Endothelial cell of umbilical vein (primary cell): ENCODE measurements at regions not wholly inside any gene's neighbourhood (a gene's known extent, or its start where the extent isn't known, plus 50 kb on each side); places are given as distances from the start of the nearest gene placed in this dataset.

Source experiments
- EZH2 ChIP-seq: IDR thresholded peaks from 2 replicates; pipeline ENCODE4 v1.6.1; 2012; ENCODE audit warnings: borderline replicate concordance, low read depth, mild to moderate bottlenecking, moderate library complexity, low read length, inconsistent platforms; ENCODE audit not compliant: severe bottlenecking
- FOS ChIP-seq: IDR thresholded peaks from 2 replicates; pipeline ENCODE4 v1.6.1; 2011; ENCODE audit warnings: mild to moderate bottlenecking, low read length, moderate library complexity, borderline replicate concordance; ENCODE audit not compliant: insufficient read depth
- JUN ChIP-seq: IDR thresholded peaks from 2 replicates; pipeline ENCODE4 v1.6.1; 2011; ENCODE audit warnings: borderline replicate concordance, low read depth; ENCODE audit not compliant: insufficient read length, insufficient read depth
- POLR2A ChIP-seq: IDR thresholded peaks from 2 replicates; pipeline ENCODE4 v1.6.1; 2012; ENCODE audit warnings: low read depth, mild to moderate bottlenecking, control low read depth, low read length
- POLR2AphosphoS5 ChIP-seq: IDR thresholded peaks from 2 replicates; pipeline ENCODE4 v1.6.1; 2012; ENCODE audit warnings: low read depth, mild to moderate bottlenecking, control low read depth, low read length, moderate library complexity; ENCODE audit not compliant: insufficient read depth
- TF ChIP-seq, protein P1 (sequence below), 2 donors: IDR thresholded peaks; 1 replicate in 1 of 2; 2 replicates in 1 of 2; pipeline ENCODE4 v1.5.1; 2011; ENCODE audit warnings: low read length in 2 of 2, mild to moderate bottlenecking in 2 of 2, moderate library complexity in 2 of 2, control low read depth in 1 of 2, inconsistent platforms in 1 of 2, low read depth in 1 of 2; ENCODE audit not compliant: insufficient read depth in 1 of 2; ENCODE audit errors: extremely low read depth in 1 of 2

DNA sequence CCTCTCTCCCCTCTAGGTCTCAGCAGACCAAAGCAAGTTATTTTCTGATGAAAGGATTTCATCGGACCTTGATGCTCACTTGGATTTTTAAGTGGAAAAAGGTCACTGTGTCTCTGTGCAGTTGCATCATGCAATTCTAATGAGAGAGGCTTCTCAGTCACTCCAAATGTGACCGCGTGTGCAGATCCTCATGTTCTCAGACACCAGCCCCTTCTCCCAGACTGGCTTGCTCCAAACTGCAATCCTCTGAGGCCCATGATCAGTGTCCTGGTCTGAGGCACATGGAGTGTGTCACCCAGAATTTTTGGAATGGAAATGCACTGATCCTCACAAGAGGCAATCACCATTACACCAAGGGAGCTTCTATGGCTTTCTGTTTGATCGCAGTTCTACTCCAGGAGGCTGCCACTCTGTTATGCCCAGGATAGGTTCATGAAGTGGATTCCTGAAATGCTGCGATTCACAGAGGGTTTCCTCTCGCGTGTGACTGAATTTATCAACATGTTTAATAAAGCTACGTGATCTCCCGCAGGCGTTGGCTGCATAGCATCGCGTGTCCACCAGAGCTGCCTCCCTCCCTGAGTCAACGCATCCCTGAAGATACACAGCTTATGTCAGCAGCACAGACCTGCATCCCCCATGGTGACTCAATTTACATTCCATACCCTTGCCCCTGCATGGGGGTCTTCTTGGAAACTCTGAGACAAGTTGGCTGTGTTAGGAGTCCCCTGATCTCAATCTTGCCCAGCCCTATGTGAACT, 544.6 kb upstream of the B3GAT1 start:
- TF ChIP-seq, protein P1, sequence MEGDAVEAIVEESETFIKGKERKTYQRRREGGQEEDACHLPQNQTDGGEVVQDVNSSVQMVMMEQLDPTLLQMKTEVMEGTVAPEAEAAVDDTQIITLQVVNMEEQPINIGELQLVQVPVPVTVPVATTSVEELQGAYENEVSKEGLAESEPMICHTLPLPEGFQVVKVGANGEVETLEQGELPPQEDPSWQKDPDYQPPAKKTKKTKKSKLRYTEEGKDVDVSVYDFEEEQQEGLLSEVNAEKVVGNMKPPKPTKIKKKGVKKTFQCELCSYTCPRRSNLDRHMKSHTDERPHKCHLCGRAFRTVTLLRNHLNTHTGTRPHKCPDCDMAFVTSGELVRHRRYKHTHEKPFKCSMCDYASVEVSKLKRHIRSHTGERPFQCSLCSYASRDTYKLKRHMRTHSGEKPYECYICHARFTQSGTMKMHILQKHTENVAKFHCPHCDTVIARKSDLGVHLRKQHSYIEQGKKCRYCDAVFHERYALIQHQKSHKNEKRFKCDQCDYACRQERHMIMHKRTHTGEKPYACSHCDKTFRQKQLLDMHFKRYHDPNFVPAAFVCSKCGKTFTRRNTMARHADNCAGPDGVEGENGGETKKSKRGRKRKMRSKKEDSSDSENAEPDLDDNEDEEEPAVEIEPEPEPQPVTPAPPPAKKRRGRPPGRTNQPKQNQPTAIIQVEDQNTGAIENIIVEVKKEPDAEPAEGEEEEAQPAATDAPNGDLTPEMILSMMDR (IDR thresholded peaks at IDR 0.05; ENCODE audit: extremely low read depth in 1 of 2, insufficient read depth in 1 of 2, low read depth in 1 of 2, low read length in 2 of 2), result no peak
- TF ChIP-seq POLR2A, result no peak
- no peak for TF ChIP-seq POLR2AphosphoS5
- TF ChIP-seq EZH2, result no peak
- TF ChIP-seq JUN, result no peak
- no peak for TF ChIP-seq FOS
